GM21619 (cell line): ENCODE measurements at regions not wholly inside any gene's neighbourhood (a gene's known extent, or its start where the extent isn't known, plus 50 kb on each side); places are given as distances from the start of the nearest gene placed in this dataset.
"Not testable (repeated sequence)": the region's sequence is repeated elsewhere in the genome, so short reads cannot be mapped to it uniquely, and the experiment has no call there.

Experiments
- ATAC-seq: cut with Tn5 transposase; IDR thresholded peaks from one replicate; pipeline ENCODE4 v1.9.1; 2021; ENCODE audit not compliant: unreplicated experiment

- ATAC-seq: no peak
These were observed 50.8 kb upstream of the PCSK1 start for GRCh38 chr5:96483878-96484277.

- ATAC-seq: no peak
These were observed 54.8 kb upstream of the PCSK1 start for GRCh38 chr5:96487859-96488258.

- ATAC-seq: no peak
These were observed 56.5 kb upstream of the PCSK1 start for GRCh38 chr5:96489532-96489931.

GRCh38 chr5:96492459-96493047 is 59.5 kb upstream of the PCSK1 start:
- no peak for ATAC-seq

DNA sequence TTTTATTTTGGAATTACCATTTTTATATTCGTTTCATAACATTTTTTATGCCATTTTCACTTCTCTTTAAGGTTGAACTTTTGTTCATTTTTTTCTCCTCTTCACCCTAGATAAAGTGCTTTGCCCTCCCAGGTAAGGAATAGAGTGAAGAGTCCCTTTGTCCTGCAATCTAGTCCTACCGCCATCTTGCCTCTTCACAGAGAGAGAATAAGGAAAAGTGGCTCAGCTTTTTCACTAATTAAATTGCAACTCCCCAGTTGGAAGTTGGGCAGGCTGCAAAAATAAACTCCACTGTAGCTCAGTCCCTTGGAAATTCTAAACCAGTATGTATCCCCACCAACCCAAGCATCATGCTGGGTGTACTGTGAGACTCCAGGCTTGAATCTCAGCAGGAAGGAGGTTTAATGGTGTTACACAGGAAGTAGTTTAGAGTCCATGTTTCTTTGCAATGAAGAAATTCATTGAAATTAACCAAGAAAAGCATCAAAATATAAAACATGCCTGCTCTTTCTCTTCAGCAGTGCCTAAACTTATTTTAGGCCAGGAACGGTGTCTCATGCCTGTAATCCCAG is 60.3 kb upstream of the PCSK1 start:
- ATAC-seq: no peak

DNA sequence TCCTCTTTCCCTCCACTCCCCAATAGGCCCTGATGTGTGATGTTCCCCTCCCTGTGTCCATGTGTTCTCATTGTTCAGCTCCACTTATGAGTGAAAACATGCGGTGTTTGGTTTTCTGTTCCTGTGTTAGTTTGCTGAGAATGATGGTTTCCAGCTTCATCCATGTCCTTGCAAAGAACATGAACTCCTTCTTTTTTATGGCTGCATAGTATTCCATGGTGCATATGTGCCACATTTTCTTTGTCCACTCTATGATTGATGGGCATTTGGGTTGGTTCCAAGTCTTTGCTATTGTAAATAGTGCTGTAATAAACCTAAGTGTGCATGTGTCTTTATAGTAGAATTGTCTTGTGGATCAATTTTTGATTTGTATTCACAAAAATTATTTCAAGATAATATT is 62.4 kb upstream of the PCSK1 start:
- not testable (repeated sequence) for ATAC-seq

GRCh38 chr5:96497027-96497426 is 64.0 kb upstream of the PCSK1 start:
- not testable (repeated sequence) for ATAC-seq

DNA sequence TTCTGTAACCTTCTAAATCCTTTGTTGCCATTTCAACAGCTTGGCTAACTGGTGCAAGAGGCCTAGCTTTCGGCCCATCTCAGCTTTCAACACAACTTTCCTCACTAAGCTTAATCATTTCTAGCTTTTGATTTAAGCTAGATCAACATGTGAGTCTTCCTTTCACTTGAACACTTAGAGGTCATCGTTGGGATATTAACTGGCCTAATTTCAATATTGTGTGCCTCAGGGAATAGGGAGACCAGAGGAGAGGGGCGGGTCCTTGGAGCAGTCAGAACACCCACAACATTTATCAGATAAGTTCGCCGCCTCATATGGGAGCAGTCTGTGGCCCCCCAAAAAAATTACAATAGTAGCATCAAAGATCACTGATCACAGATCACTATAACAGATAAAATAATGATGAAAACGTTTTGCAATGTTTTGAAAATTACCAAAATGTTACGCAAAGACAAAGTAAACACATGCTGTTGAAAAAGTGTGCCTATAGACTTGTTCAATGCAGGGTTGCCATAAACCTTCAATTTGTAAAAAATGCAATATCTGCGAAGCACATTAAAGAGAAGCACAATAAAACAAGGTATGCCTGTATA is 66.8 kb upstream of the PCSK1 start:
- ATAC-seq: no peak

GRCh38 chr5:96501991-96502646 is 69.1 kb upstream of the PCSK1 start:
- no peak for ATAC-seq

DNA sequence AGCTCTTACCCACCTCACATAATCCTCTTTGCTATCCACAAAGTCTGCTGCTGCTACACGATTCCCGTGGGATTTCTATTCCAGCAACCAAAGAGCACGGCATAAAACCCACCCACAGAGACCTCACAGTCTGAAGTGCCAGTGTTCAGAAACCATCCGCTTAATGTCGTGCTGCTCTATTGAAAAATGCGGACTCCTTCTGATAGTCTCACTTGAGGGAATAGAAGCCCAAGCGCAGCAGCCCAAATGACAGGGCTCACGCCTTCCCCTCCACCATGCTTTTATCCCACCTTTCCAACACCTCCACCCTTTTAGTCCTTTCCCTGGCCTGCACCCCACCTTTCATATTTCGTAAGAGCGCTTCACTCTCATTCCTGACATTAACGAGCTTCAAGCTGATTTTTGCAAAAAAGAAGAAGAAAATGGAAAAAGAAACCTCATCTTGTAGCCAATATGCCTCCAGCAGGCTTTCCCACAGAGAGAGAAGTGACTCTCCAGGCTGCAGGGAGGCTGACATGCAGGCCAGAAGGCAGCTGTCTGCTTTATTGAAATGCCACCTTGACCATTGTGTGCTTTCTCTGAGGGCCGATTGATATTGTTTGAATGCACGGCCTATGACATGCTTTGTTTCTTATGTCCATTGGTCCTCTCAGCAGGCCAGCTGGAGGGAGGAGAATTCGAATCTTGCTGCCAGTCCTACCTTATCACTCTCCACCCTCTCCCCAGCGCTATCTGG is 70.6 kb upstream of the PCSK1 start:
- ATAC-seq: no peak

DNA sequence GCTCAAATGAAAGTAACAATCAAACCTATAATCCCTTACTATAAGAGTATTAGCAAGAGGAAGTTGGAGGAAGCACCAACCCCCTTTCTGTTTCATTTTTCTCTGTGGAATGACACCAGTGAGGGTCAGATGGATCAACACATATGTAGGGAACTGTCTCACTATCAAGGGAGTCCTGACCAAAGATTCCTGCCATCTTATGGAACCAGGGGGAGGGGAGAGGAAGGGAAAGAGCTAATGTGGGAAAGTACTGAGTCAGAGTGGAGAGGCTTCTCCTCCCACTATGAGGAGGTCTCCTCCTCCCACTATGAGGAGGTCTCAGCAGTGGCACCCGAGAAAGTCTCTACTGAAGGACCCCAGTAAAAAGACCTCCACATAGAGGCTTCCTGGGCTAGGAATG is 73.3 kb upstream of the PCSK1 start:
- no peak for ATAC-seq

- ATAC-seq: no peak
These were observed 73.9 kb upstream of the PCSK1 start for GRCh38 chr5:96506866-96507527.

- ATAC-seq: no peak
These were observed 76.3 kb upstream of the PCSK1 start for GRCh38 chr5:96509316-96509715.

DNA sequence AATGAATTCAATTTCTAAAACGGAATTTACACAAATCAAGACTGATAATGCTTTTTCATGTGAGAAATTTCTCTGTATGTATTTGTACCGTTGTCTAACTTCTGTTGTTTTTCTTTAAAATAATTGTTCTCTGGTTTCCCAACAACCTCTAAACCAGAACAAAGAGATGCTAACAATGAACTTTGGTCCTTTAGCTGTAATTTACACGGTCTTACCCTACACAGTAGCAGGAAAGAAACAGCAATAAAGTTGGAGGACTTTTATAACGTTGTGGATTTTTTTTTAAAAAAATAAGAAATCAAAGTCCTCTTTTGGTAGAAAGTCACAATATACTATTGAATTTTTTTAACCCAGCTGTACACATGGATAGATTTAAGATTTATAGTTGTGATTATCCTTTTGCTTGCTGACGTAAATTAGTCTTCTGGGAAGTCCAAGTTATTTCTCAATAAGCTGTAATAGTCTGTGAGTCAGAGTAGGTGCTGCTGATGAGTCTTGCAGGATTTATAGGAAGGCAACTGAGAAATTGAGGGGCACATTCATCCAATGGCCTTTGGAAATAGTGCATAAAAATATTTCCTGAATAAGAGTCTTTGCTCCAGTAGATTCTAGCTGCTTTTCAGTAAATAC is 76.8 kb upstream of the PCSK1 start:
- no peak for ATAC-seq

- no peak for ATAC-seq
These were observed 83.6 kb upstream of the PCSK1 start for GRCh38 chr5:96516631-96517071.

- ATAC-seq: no peak
These were observed 84.2 kb upstream of the PCSK1 start for GRCh38 chr5:96517295-96517694.

DNA sequence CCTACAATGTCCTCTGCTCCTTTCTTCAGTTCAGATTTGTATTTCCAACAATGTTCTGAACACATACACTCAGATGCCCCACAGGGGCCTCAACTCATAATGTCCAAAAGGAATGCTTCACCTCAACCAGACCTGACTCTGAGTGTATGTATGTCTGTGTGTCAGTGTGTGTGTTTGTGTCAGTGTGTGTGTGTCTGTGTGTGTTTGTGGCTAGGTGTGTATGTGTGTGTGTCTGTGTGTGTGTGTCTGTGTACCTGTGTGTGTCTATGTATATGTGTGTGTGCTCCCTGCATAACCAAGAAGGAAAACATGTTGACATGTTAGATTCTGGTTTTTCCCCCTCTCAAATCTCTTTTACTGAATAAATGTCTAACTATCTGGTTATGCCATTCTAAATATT is 87.3 kb upstream of the PCSK1 start:
- no peak for ATAC-seq

- no peak for ATAC-seq
These were observed 89.7 kb upstream of the PCSK1 start for GRCh38 chr5:96522635-96523355.

DNA sequence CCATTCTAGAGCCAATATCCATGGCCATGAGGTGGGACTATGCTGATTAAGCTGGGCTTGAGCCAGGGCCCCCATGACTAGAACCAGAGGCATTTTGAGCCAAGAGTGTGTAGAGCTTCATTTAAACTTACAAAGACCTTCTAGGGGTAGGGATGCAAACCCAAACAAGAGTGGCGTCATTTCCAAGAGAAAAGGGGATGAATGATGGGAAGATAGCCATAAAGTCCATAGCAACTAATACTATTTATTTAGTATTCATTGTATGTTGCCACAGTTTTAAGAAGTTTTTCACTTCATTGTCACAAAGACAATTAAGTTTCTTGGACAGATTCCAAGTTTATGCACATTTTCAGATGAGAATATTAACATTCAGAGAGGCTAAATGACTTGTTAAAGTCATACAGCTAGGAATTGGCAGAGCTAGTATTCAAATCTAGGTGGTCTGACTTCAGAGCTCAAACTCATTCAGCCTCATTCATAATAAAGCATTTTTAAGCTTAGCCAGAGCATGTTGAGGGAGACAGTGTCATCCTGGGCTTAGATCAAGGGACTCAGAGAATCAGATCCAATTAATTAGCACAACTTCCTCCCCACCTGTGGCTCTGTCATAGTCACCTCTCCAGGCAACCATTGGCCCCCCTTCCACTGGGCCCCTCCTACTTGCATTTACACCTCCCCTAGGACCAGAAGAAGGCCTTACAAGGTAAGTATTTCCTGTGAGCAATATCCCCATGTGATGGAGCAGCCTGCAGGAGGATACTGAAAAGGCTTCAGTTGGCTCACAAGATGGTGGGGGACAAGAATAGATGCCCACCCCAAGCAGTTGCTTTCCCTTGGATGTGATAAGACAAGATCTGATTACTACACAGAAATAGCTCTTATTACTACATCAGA is 95.0 kb upstream of the PCSK1 start:
- ATAC-seq: no peak
